Spleen (tissue), 11 donors: ENCODE measurements at regions not wholly inside any gene's neighbourhood (a gene's known extent, or its start where the extent isn't known, plus 50 kb on each side); places are given as distances from the start of the nearest gene placed in this dataset.

Experiments used
- DNase-seq: peaks from one replicate; pipeline ENCODE4 v3.0.0-alpha.2; 2020
- H3K27ac ChIP-seq, 8 donors: fragments of 200-600 bp; sonication (generic) in 7 of 8; 1 replicate in 4 of 8; 2 replicates in 4 of 8; pipeline versions ENCODE4 v1.5.0 to v1.8.0; 2016 to 2021; ENCODE audit warnings: inconsistent platforms in 4 of 8, mild to moderate bottlenecking in 4 of 8, moderate library complexity in 1 of 8
- H3K27me3 ChIP-seq, 7 donors: fragments of 200-600 bp; sonication (generic) in 6 of 7; replicated peaks in 1 of 7; 1 replicate in 4 of 7; 2 replicates in 3 of 7; pipeline versions ENCODE4 v1.5.0 to v1.8.0; 2016 to 2021; ENCODE audit warnings: inconsistent platforms in 3 of 7, mild to moderate bottlenecking in 1 of 7
- H3K36me3 ChIP-seq, 6 donors: fragments of 200-600 bp; sonication (generic) in 5 of 6; 1 replicate in 4 of 6; 2 replicates in 2 of 6; pipeline versions ENCODE4 v1.5.0 to v1.8.0; 2016 to 2021; ENCODE audit warnings: inconsistent platforms in 2 of 6
- H3K4me1 ChIP-seq, 6 donors: fragments of 200-600 bp; sonication (generic) in 5 of 6; 1 replicate in 3 of 6; 2 replicates in 3 of 6; pipeline versions ENCODE4 v1.5.0 to v1.8.0; 2016 to 2021; ENCODE audit warnings: inconsistent platforms in 3 of 6
- H3K4me3 ChIP-seq, 8 donors: fragments of 200-600 bp; sonication (generic) in 7 of 8; 1 replicate in 4 of 8; 2 replicates in 4 of 8; pipeline versions ENCODE4 v1.5.0 to v1.8.0; 2016 to 2021; ENCODE audit warnings: inconsistent platforms in 4 of 8, mild to moderate bottlenecking in 4 of 8, moderate library complexity in 2 of 8
- H3K9me3 ChIP-seq, 8 donors: fragments of 200-600 bp; sonication (generic) in 7 of 8; 1 replicate in 4 of 8; 2 replicates in 4 of 8; pipeline versions ENCODE4 v1.5.0 to v1.8.0; 2016 to 2021; ENCODE audit warnings: inconsistent platforms in 4 of 8
- CTCF ChIP-seq, 11 experiments: fragments of 200-600 bp in 7 of 11; fragments of 450-650 bp in 4 of 11; sonication (generic) in 4 of 11; IDR thresholded peaks in 8 of 11; conservative IDR thresholded peaks in 3 of 11; 1 replicate in 7 of 11; 2 replicates in 4 of 11; pipeline versions ENCODE4 v1.4.0 to v1.8.0; 2016 to 2021; ENCODE audit warnings: antibody characterized with exemption in 11 of 11, inconsistent platforms in 4 of 11, mild to moderate bottlenecking in 1 of 11
- POLR2A ChIP-seq, 3 donors: fragments of 450-650 bp; IDR thresholded peaks; one replicate each; pipeline ENCODE4 v1.5.1; 2017; ENCODE audit warnings: antibody characterized with exemption in 3 of 3, mild to moderate bottlenecking in 1 of 3
- POLR2AphosphoS5 ChIP-seq, 3 donors: sonication (generic); formaldehyde crosslinking; IDR thresholded peaks; one replicate each; pipeline ENCODE4 v1.5.1; 2017; ENCODE audit warnings: antibody characterized with exemption in 3 of 3
- WGBS, 5 donors: extraction: QIAGEN DNeasy Blood & Tissue Kit in 3 of 5; methylation state at CpG; one replicate each; pipeline versions ENCODE4 v1.1.5 to v1.1.7; 2013 to 2018; 5-methylcytosine and 5-hydroxymethylcytosine counted together
- intact Hi-C: fragments of 100-400 bp; cut with DNase I; formaldehyde crosslinking; loops from one replicate; pipeline ENCODE4 v1.15.0; 2023; ENCODE audit warnings: low total_unique reads
- donor health status: healthy with polysubstance abuse.
- donor health status: DM: no; HTN: no; CAD: no; lungs with moderate emphysema.
- donor health status: DM: no; HTN: no; CAD: no.
- donor health status: Bipolar disorder and iron deficiency.
- donor health status: healthy.
- donor health status: DM: no; HTN: no; CAD: no.
- donor health status: DM: yes; HTN: yes; CAD: no.

GRCh38 chr15:53102483-53102882 is 312.3 kb upstream of the ONECUT1 start:
- Histone ChIP-seq H3K4me3 (no peak overlapping the region), H3K27ac (no peak overlapping the region), H3K9me3 (peaks cover 0 to 3% (median 0%) of the 10 kb centered on the region in 8 donors), H3K36me3 (no peaks in the 10 kb centered on the region), H3K4me1 (no peaks in the 10 kb centered on the region), H3K27me3 (no peaks in the 10 kb centered on the region)
- TF ChIP-seq POLR2A (IDR thresholded peaks at IDR 0.05) (no peak), CTCF (IDR thresholded peaks at IDR 0.05 in 8 of 11, conservative IDR thresholded peaks at IDR 0.05 in 3 of 11) (no peak), POLR2AphosphoS5 (IDR thresholded peaks at IDR 0.05) (no peak)
- DNase-seq, result no peak
- 59 to 80% (median 73%) methylated on average over 2 of the region's 2 CpGs for WGBS, 5 donors
- intact Hi-C loops, result no loop called here

- Histone ChIP-seq H3K4me3 (no peak overlapping the region), H3K4me1 (no peaks in the 10 kb centered on the region), H3K36me3 (no peaks in the 10 kb centered on the region), H3K27me3 (no peaks in the 10 kb centered on the region), H3K27ac (no peak overlapping the region), H3K9me3 (peaks cover 0 to 4% (median 0%) of the 10 kb centered on the region in 8 donors)
- TF ChIP-seq CTCF (IDR thresholded peaks at IDR 0.05 in 8 of 11, conservative IDR thresholded peaks at IDR 0.05 in 3 of 11) (no peak), POLR2A (IDR thresholded peaks at IDR 0.05) (no peak), POLR2AphosphoS5 (IDR thresholded peaks at IDR 0.05) (no peak)
- WGBS, 5 donors, result 27 to 48% (median 42%) methylated on average over 3 of the region's 3 CpGs
- intact Hi-C loops, result no loop called here
- no peak for DNase-seq
Observed at GRCh38 chr15:53080484-53080883, 290.3 kb upstream of the ONECUT1 start.

- DNase-seq, result no peak
- 29 to 54% (median 44%) methylated on average over 3 of the region's 3 CpGs for WGBS, 5 donors
- H3K27me3 ChIP-seq, result peaks cover 0 to 3% (median 0%) of the 10 kb centered on the region in 7 donors
- H3K4me1 ChIP-seq, result no peaks in the 10 kb centered on the region
- no peaks in the 10 kb centered on the region for H3K36me3 ChIP-seq
- TF ChIP-seq CTCF (IDR thresholded peaks at IDR 0.05 in 8 of 11, conservative IDR thresholded peaks at IDR 0.05 in 3 of 11) (no peak), POLR2A (IDR thresholded peaks at IDR 0.05) (no peak), POLR2AphosphoS5 (IDR thresholded peaks at IDR 0.05) (no peak)
- H3K9me3 ChIP-seq, result no peaks in the 10 kb centered on the region
- no peak overlapping the region for H3K4me3 ChIP-seq
- intact Hi-C loops, result no loop called here
- H3K27ac ChIP-seq, result no peak overlapping the region
Observed at GRCh38 chr15:53074221-53074620, 284.1 kb upstream of the ONECUT1 start.

- H3K27ac ChIP-seq, result no peak overlapping the region
- no peak overlapping the region for H3K4me3 ChIP-seq
- no peaks in the 10 kb centered on the region for H3K9me3 ChIP-seq
- intact Hi-C loops, result no loop called here
- H3K4me1 ChIP-seq, result no peaks in the 10 kb centered on the region
- 0 to 15% (median 4%) methylated on average over 3 of the region's 3 CpGs for WGBS, 5 donors
- TF ChIP-seq CTCF (IDR thresholded peaks at IDR 0.05 in 8 of 11, conservative IDR thresholded peaks at IDR 0.05 in 3 of 11) (no peak), POLR2AphosphoS5 (IDR thresholded peaks at IDR 0.05) (no peak), POLR2A (IDR thresholded peaks at IDR 0.05) (no peak)
- no peak for DNase-seq
- H3K36me3 ChIP-seq, result no peaks in the 10 kb centered on the region
- peaks cover 0 to 12% (median 0%) of the 10 kb centered on the region in 7 donors for H3K27me3 ChIP-seq
Observed at GRCh38 chr15:53072077-53072476, 281.9 kb upstream of the ONECUT1 start.
